ENCODE measurements at regions not wholly inside any gene's neighbourhood (a gene's known extent, or its start where the extent isn't known, plus 50 kb on each side); places are given as distances from the start of the nearest gene placed in this dataset.

GRCh38 chr6:147758303-147758702, 249.8 kb downstream of the SAMD5 start:
- Histone ChIP-seq H3K27ac (ENCODE audit: insufficient read depth, low read length) (peak overlapping the region; percentile 58; the same call in 1 of the 2 replicates), H2BK120ac (ENCODE audit: low read depth, low read length) (no peak overlapping the region), H3K9ac (ENCODE audit: low read depth, low read length) (no peak overlapping the region), H2AK9ac (replicated peaks; ENCODE audit: low read depth, low read length, poor library complexity) (no peak overlapping the region), H2AK5ac (ENCODE audit: low read depth, low read length) (no peak overlapping the region), H3K23ac (ENCODE audit: low read depth, low read length) (no peak overlapping the region), H3K4me3 (ENCODE audit: insufficient read depth, low read depth, low read length) (no peak overlapping the region), H3K14ac (replicated peaks; ENCODE audit: low read depth, low read length) (no peak overlapping the region), H2BK5ac (ENCODE audit: low read depth, low read length, poor library complexity, severe bottlenecking) (no peak overlapping the region), H3K4me1 (ENCODE audit: control insufficient read depth, insufficient read depth, low read length) (peaks cover 5% of the 10 kb centered on the region), H3K79me1 (ENCODE audit: low read depth in 1 of 2, low read length in 2 of 2) (no peaks in the 10 kb centered on the region), H3K27me3 (ENCODE audit: control insufficient read depth, insufficient read depth, low read length) (no peaks in the 10 kb centered on the region), H4K20me1 (ENCODE audit: insufficient read depth, low read length) (no peaks in the 10 kb centered on the region), H4K91ac (ENCODE audit: insufficient read depth, low read depth, low read length) (no peak overlapping the region), H3K4me2 (ENCODE audit: low read depth, low read length) (no peak overlapping the region), H3K9me1 (ENCODE audit: insufficient read depth, low read length) (no peaks in the 10 kb centered on the region), H3K56ac (ENCODE audit: extremely low read depth, insufficient read depth, low read length) (0 out of 2 replicates have a peak overlapping the region, but pooled peaks have one; percentile 28), H3K18ac (ENCODE audit: low read depth, low read length) (peak overlapping the region; percentile 46; the same call in 1 of the 2 replicates), H3K9me3 (ENCODE audit: control insufficient read depth, insufficient read depth, low read length) (no peaks in the 10 kb centered on the region), H3K36me3 (ENCODE audit: control insufficient read depth, insufficient read depth, low read length) (no peaks in the 10 kb centered on the region), H3K4ac (ENCODE audit: low read depth, low read length) (no peak overlapping the region), H4K8ac (ENCODE audit: low read depth in 2 of 2, low read length in 2 of 2) (no peak overlapping the region), H2BK15ac (ENCODE audit: low read depth, low read length) (no peak overlapping the region), H2AFZ (replicated peaks; ENCODE audit: low read length, poor library complexity) (no peak overlapping the region), H2BK20ac (ENCODE audit: low read depth, low read length) (no peak overlapping the region; the same call in 1 of the 2 replicates), H4K5ac (ENCODE audit: low read depth, low read length) (peak overlapping the region; percentile 31; the same call in 1 of the 2 replicates)
- DNase-seq (no peak), ATAC-seq (ENCODE audit: low read depth) (peak; percentile 67)
- dilution Hi-C loops (cut with HindIII; ENCODE audit: low sequenced_read_pairs, unreplicated experiment) (no loop called here), in situ Hi-C loops (cut with MboI; ENCODE audit: low sequenced_read_pairs) (no loop called here), intact Hi-C loops (cut with micrococcal nuclease) (loop anchor here (10.0 kb wide), 1 partner anchor 406 kb away; no protein-coding TSS in a partner anchor)
- WGBS, 2 experiments (ENCODE audit: extremely low coverage in 2 of 2, insufficient read length in 1 of 2), result no CpG with 5 or more reads among the region's 2 CpGs
- no peak for TF ChIP-seq POLR2A (IDR thresholded peaks at IDR 0.05; ENCODE audit: low read depth, low read length)
- no peak for TF ChIP-seq RAD21 (IDR thresholded peaks at IDR 0.05; ENCODE audit: low read length)
- TF ChIP-seq SMC3 (IDR thresholded peaks at IDR 0.05; ENCODE audit: low read depth, low read length), result no peak
- TF ChIP-seq MAFK (IDR thresholded peaks at IDR 0.05; ENCODE audit: low read depth, low read length), result no peak
- no peak for TF ChIP-seq FOS (IDR thresholded peaks at IDR 0.05; ENCODE audit: low read depth, low read length)
- no peak for TF ChIP-seq MAZ (IDR thresholded peaks at IDR 0.05; ENCODE audit: borderline replicate concordance, low read depth, low read length)
- TF ChIP-seq CEBPB (IDR thresholded peaks at IDR 0.05; ENCODE audit: low read depth, low read length), result no peak
- no peak for TF ChIP-seq NFE2L2 (IDR thresholded peaks at IDR 0.05; ENCODE audit: low read depth, low read length)
- TF ChIP-seq CTCF (conservative IDR thresholded peaks at IDR 0.05; ENCODE audit: low read depth, low read length), result no peak
- no peak for TF ChIP-seq CHD1 (IDR thresholded peaks at IDR 0.05; ENCODE audit: low read depth, low read length)
- no peak for TF ChIP-seq RCOR1 (IDR thresholded peaks at IDR 0.05; ENCODE audit: insufficient replicate concordance, low read length)
- TF ChIP-seq RFX5 (IDR thresholded peaks at IDR 0.05; ENCODE audit: low read depth, low read length), result no peak
- TF ChIP-seq USF2 (IDR thresholded peaks at IDR 0.05; ENCODE audit: low read depth, low read length), result no peak
- ChIA-PET POLR2A (ENCODE audit: unreplicated experiment) (no interaction called here), CTCF (interaction anchor here (0.5 to 0.6 kb wide), 2 partner anchors 171 to 485 kb away, joined by 3 read pairs; no protein-coding TSS in a partner anchor)
- no TSS peak for BruUV-seq (replicated peaks)

All from IMR-90 (cell line).